Brain microvascular endothelial cell (primary cell): ENCODE measurements at regions not wholly inside any gene's neighbourhood (a gene's known extent, or its start where the extent isn't known, plus 50 kb on each side); places are given as distances from the start of the nearest gene placed in this dataset.

ENCODE experiments used
- DNase-seq: peaks from one replicate; pipeline ENCODE4 v3.0.0-alpha.2; 2020
- H3K27ac ChIP-seq: fragments of 250-450 bp; sonication (Bioruptor Pico); 2 replicates; pipeline ENCODE4 v1.5.1; 2020; ENCODE audit warnings: mild to moderate bottlenecking, moderate library complexity
- H3K27me3 ChIP-seq: fragments of 250-450 bp; sonication (Bioruptor Pico); replicated peaks from 2 replicates; pipeline ENCODE4 v1.5.1; 2020; ENCODE audit warnings: mild to moderate bottlenecking
- H3K36me3 ChIP-seq: fragments of 250-450 bp; sonication (Bioruptor Pico); replicated peaks from 2 replicates; pipeline ENCODE4 v1.5.1; 2020; ENCODE audit warnings: mild to moderate bottlenecking
- H3K4me3 ChIP-seq: 2 replicates; pipeline ENCODE4 v1.5.1; 2011; ENCODE audit warnings: low read depth, mild to moderate bottlenecking, control low read depth, low read length, moderate library complexity
- CTCF ChIP-seq: IDR thresholded peaks from 2 replicates; pipeline ENCODE4 v1.5.1; 2011; ENCODE audit warnings: low read depth, mild to moderate bottlenecking, moderate library complexity, low read length, control low read depth, inconsistent platforms; ENCODE audit errors: missing control alignments
- in situ Hi-C: cut with HindIII; loops from 2 replicates; pipeline ENCODE4 v1.10.0; 2017; ENCODE audit warnings: low sequenced_read_pairs, low pct_ligation_motif_present

DNA sequence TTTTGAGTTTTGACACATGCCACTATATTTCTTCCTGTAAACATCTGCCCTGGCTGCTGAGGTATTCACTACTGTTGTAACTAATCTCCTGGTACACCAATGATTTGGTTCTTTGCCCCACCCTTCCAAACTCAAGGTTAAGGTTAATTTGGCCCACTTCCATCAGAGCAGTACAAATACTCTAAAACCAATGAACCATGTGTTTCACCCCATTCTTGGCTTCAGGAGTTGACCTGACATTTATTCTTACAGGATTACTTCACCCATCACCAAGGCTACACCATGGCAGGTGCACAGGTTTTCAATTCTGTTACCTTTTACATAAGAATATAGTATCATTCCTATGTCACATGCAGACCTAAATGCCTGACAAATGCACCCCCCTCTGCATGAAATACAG, 1179.9 kb downstream of the ZPLD1 start:
- Histone ChIP-seq H3K27ac (no peak overlapping the region), H3K27me3 (no peaks in the 10 kb centered on the region), H3K36me3 (no peaks in the 10 kb centered on the region), H3K4me3 (no peak overlapping the region)
- in situ Hi-C loops = no loop called here
- no peak for TF ChIP-seq CTCF
- no peak for DNase-seq

DNA sequence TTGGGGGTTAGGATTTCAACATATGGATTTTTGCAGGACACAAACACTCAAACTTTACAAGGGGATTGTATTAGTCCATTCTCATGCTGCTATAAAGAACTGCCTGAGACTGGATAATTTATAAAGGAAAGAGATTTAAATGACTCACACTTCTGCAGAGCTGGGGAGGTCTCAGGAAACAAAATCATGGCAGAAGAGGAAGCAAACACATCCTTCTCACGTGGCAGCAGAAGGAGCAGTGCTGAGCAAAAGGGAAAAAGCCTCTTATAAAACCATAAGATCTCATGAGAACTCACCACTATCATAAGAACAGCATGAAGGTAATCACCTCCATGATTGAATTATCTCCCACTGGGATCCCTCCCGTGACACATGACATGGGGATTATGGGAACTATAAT, 1183.1 kb downstream of the ZPLD1 start:
- DNase-seq = no peak
- TF ChIP-seq CTCF = no peak

GRCh38 chr3:103624271-103624670, 1189.5 kb downstream of the ZPLD1 start:
- H3K27ac ChIP-seq = no peak overlapping the region
- H3K27me3 ChIP-seq = no peaks in the 10 kb centered on the region
- no peak for TF ChIP-seq CTCF
- no peak overlapping the region for H3K4me3 ChIP-seq
- no peaks in the 10 kb centered on the region for H3K36me3 ChIP-seq
- in situ Hi-C loops = no loop called here
- no peak for DNase-seq

More for the DNA sequence above, 1183.1 kb downstream of the ZPLD1 start:
- in situ Hi-C loops = no loop called here
- H3K27ac ChIP-seq = no peak overlapping the region
- no peaks in the 10 kb centered on the region for H3K27me3 ChIP-seq
- no peaks in the 10 kb centered on the region for H3K36me3 ChIP-seq
- H3K4me3 ChIP-seq = no peak overlapping the region

GRCh38 chr3:103629391-103629790, 1194.6 kb downstream of the ZPLD1 start:
- DNase-seq = no peak
- Histone ChIP-seq H3K4me3 (no peak overlapping the region), H3K27me3 (no peaks in the 10 kb centered on the region), H3K27ac (no peak overlapping the region), H3K36me3 (no peaks in the 10 kb centered on the region)
- TF ChIP-seq CTCF = no peak
- in situ Hi-C loops = no loop called here

DNA sequence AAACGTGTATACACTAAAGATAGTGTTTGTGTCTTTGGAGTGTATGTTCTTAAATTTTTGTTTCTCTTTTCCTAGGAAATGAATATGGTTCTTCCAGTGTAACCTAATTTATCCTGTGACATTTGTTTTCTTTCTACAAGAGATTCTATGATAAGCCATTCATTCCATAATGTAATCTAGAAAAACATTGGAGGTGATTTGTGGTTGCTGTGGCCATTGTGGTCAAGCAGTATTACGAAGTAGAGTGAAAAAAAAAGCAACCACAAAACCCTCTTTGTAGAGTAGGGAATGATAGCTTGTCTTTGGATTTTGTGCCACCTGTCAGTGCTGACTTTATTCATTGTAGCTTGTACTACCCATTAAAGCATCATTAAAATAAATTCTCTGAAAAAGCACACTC, 1209.6 kb downstream of the ZPLD1 start:
- no peak for TF ChIP-seq CTCF

GRCh38 chr3:103653996-103654395, 1219.2 kb downstream of the ZPLD1 start:
- no peak for TF ChIP-seq CTCF
- H3K27ac ChIP-seq = no peak overlapping the region
- in situ Hi-C loops = no loop called here
- no peaks in the 10 kb centered on the region for H3K27me3 ChIP-seq
- no peaks in the 10 kb centered on the region for H3K36me3 ChIP-seq
- no peak for DNase-seq
- H3K4me3 ChIP-seq = no peak overlapping the region

More for the DNA sequence above, 1209.6 kb downstream of the ZPLD1 start:
- H3K27me3 ChIP-seq = no peaks in the 10 kb centered on the region
- no peak overlapping the region for H3K27ac ChIP-seq
- H3K36me3 ChIP-seq = no peaks in the 10 kb centered on the region
- no peak overlapping the region for H3K4me3 ChIP-seq
- in situ Hi-C loops = no loop called here
- DNase-seq = no peak
